ENCODE measurements at regions not wholly inside any gene's neighbourhood (a gene's known extent, or its start where the extent isn't known, plus 50 kb on each side); places are given as distances from the start of the nearest gene placed in this dataset.

GRCh38 chr3:28751864-28752263 lies 403.2 kb upstream of the AZI2 start:
- H3K27ac ChIP-seq (ENCODE audit: control insufficient read depth, insufficient read depth, low read length), result no peak overlapping the region
- no peaks in the 10 kb centered on the region for H4K20me1 ChIP-seq (ENCODE audit: control insufficient read depth, extremely low read depth, insufficient read depth, low read length)
- no peaks in the 10 kb centered on the region for H3K79me2 ChIP-seq (ENCODE audit: control insufficient read depth, insufficient read depth, low read length)
- H2AFZ ChIP-seq (ENCODE audit: control insufficient read depth, low read length), result no peak overlapping the region
- no peak overlapping the region for H3K4me2 ChIP-seq (ENCODE audit: control insufficient read depth, extremely low read depth, insufficient read depth, low read depth, low read length)
- H3K4me3 ChIP-seq (ENCODE audit: control insufficient read depth in 2 of 3, extremely low read depth in 1 of 3, insufficient read depth in 2 of 3, low read depth in 1 of 3, low read length in 3 of 3), result no peak overlapping the region
- H3K9me1 ChIP-seq (ENCODE audit: control insufficient read depth, extremely low read depth, insufficient read depth, low read length), result no peaks in the 10 kb centered on the region
- H3K4me1 ChIP-seq (ENCODE audit: control insufficient read depth, extremely low read depth, insufficient read depth, low read length), result no peaks in the 10 kb centered on the region
- H3K36me3 ChIP-seq (ENCODE audit: control insufficient read depth in 2 of 2, extremely low read depth in 1 of 2, insufficient read depth in 2 of 2, low read length in 2 of 2), result no peaks in the 10 kb centered on the region
- no peaks in the 10 kb centered on the region for H3K27me3 ChIP-seq (ENCODE audit: control insufficient read depth, extremely low read depth, insufficient read depth, low read length)
- TF ChIP-seq CTCF (optimal IDR thresholded peaks at IDR 0.05 in 1 of 3, IDR thresholded peaks at IDR 0.05 in 1 of 3, conservative IDR thresholded peaks at IDR 0.05 in 1 of 3; ENCODE audit: extremely low read depth in 1 of 3, insufficient read depth in 2 of 3, low read length in 3 of 3) (no peak), EZH2 (IDR thresholded peaks at IDR 0.05; ENCODE audit: low read length) (no peak)
- dilution Hi-C loops (cut with MboI; ENCODE audit: extremely low pct_ligation_motif_present, low sequenced_read_pairs), result no loop called here
- DNase-seq (ENCODE audit: low read depth, low spot score) (no peak), FAIRE-seq (no peak)
- no peak overlapping the region for H3K9ac ChIP-seq (ENCODE audit: control insufficient read depth, extremely low read depth, insufficient read depth, low read length)
- no peaks in the 10 kb centered on the region for H3K9me3 ChIP-seq (ENCODE audit: control insufficient read depth, low read depth, low read length)

GRCh38 chr3:28752290-28752689 lies 403.7 kb upstream of the AZI2 start:
- TF ChIP-seq EZH2 (IDR thresholded peaks at IDR 0.05; ENCODE audit: low read length) (no peak), CTCF (optimal IDR thresholded peaks at IDR 0.05 in 1 of 3, IDR thresholded peaks at IDR 0.05 in 1 of 3, conservative IDR thresholded peaks at IDR 0.05 in 1 of 3; ENCODE audit: extremely low read depth in 1 of 3, insufficient read depth in 2 of 3, low read length in 3 of 3) (no peak)
- FAIRE-seq, result no peak
- dilution Hi-C loops (cut with MboI; ENCODE audit: extremely low pct_ligation_motif_present, low sequenced_read_pairs), result no loop called here

More at GRCh38 chr3:28752290-28752689, 403.7 kb upstream of the AZI2 start:
- no peaks in the 10 kb centered on the region for H3K9me3 ChIP-seq (ENCODE audit: control insufficient read depth, low read depth, low read length)
- no peak overlapping the region for H3K27ac ChIP-seq (ENCODE audit: control insufficient read depth, insufficient read depth, low read length)
- no peak overlapping the region for H3K9ac ChIP-seq (ENCODE audit: control insufficient read depth, extremely low read depth, insufficient read depth, low read length)
- H3K4me3 ChIP-seq (ENCODE audit: control insufficient read depth in 2 of 3, extremely low read depth in 1 of 3, insufficient read depth in 2 of 3, low read depth in 1 of 3, low read length in 3 of 3), result no peak overlapping the region
- DNase-seq (ENCODE audit: low read depth, low spot score), result no peak
- no peaks in the 10 kb centered on the region for H3K9me1 ChIP-seq (ENCODE audit: control insufficient read depth, extremely low read depth, insufficient read depth, low read length)
- no peaks in the 10 kb centered on the region for H3K4me1 ChIP-seq (ENCODE audit: control insufficient read depth, extremely low read depth, insufficient read depth, low read length)
- H3K36me3 ChIP-seq (ENCODE audit: control insufficient read depth in 2 of 2, extremely low read depth in 1 of 2, insufficient read depth in 2 of 2, low read length in 2 of 2), result no peaks in the 10 kb centered on the region
- H3K79me2 ChIP-seq (ENCODE audit: control insufficient read depth, insufficient read depth, low read length), result no peaks in the 10 kb centered on the region
- no peak overlapping the region for H2AFZ ChIP-seq (ENCODE audit: control insufficient read depth, low read length)
- H3K4me2 ChIP-seq (ENCODE audit: control insufficient read depth, extremely low read depth, insufficient read depth, low read depth, low read length), result no peak overlapping the region
- no peaks in the 10 kb centered on the region for H3K27me3 ChIP-seq (ENCODE audit: control insufficient read depth, extremely low read depth, insufficient read depth, low read length)
- no peaks in the 10 kb centered on the region for H4K20me1 ChIP-seq (ENCODE audit: control insufficient read depth, extremely low read depth, insufficient read depth, low read length)

All from keratinocyte (primary cell).